T-helper 17 cell (primary cell): ENCODE measurements at regions not wholly inside any gene's neighbourhood (a gene's known extent, or its start where the extent isn't known, plus 50 kb on each side); places are given as distances from the start of the nearest gene placed in this dataset.

Experiments
- ATAC-seq: fragments of 150-1000 bp; cut with Tn5 transposase; 2 replicates; pipeline ENCODE4 v1.10.0; 2021; ENCODE audit warnings: mild to moderate bottlenecking, moderate library complexity
- DNase-seq, 3 donors: peaks; one replicate each; pipeline versions ENCODE4 v3.0.0 to v3.0.0-alpha.2; 2020 to 2021
- H3K9me3 ChIP-seq: one replicate; pipeline ENCODE4 v1.7.0; 2013; ENCODE audit warnings: low read length, mild to moderate bottlenecking; ENCODE audit not compliant: control insufficient read depth, poor library complexity, severe bottlenecking
- H3K27ac Mint-ChIP-seq: one replicate; pipeline ENCODE4 v1.8.0; 2022; ENCODE audit warnings: mild to moderate bottlenecking, moderate library complexity, mixed read lengths
- H3K27me3 Mint-ChIP-seq: one replicate; pipeline ENCODE4 v1.8.0; 2022; ENCODE audit warnings: mixed read lengths
- H3K36me3 Mint-ChIP-seq: one replicate; pipeline ENCODE4 v1.8.0; 2022; ENCODE audit warnings: low read depth, mixed read lengths
- H3K4me1 Mint-ChIP-seq: one replicate; pipeline ENCODE4 v1.8.0; 2022; ENCODE audit warnings: mild to moderate bottlenecking, mixed read lengths
- H3K4me3 Mint-ChIP-seq: one replicate; pipeline ENCODE4 v1.8.0; 2022; ENCODE audit warnings: mild to moderate bottlenecking, moderate library complexity, mixed read lengths

DNA sequence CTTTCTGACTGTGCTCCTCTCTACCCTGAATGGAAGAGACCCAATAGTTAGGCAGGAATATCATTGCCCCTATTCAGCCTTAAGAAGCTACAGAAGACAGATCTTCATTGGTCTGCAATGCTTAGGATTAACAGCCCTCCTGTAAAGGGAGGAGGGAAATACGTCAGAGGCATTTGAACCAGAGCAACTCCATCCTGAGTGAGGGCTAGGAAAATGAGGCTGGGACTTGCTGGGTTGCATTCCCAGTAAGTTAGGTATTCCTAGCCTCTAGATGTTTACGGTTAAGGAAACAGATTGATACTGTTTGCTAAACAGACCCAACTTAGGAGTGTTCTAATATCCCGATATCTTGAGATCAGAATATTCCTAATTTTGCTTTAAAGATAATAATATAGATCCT, 63.5 kb downstream of the PCDH18 start:
- Mint-ChIP-seq H3K36me3 (no peaks in the 10 kb centered on the region), H3K27ac (no peak overlapping the region), H3K4me1 (no peaks in the 10 kb centered on the region), H3K4me3 (no peak overlapping the region), H3K27me3 (no peaks in the 10 kb centered on the region)
- ATAC-seq (no peak), DNase-seq (no peak)
- H3K9me3 ChIP-seq: no peaks in the 10 kb centered on the region

DNA sequence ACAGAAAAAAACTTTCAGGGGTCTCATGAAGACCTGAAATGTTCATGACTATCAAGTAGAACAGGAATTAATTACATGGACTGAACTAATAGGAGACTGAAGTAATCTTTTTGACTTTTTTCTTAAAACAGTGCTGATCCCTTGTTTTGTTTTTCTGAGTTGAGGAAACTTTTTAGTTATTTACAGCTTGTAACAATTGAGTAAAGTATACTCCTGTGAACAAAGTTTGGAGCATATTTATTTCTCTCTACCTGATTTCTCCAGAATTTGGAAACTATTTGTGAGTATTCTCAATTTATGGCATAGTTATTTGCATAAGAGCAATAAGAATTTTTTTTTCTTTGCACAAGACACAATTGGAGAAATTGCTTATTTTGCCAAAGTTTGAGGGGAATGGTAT, 64.8 kb downstream of the PCDH18 start:
- Mint-ChIP-seq H3K36me3 (no peaks in the 10 kb centered on the region), H3K4me1 (no peaks in the 10 kb centered on the region)

GRCh38 chr4:137463377-137464003, 68.8 kb downstream of the PCDH18 start:
- DNase-seq (no peak), ATAC-seq (no peak)
- Mint-ChIP-seq H3K27ac (no peak overlapping the region), H3K4me3 (no peak overlapping the region), H3K27me3 (no peaks in the 10 kb centered on the region), H3K4me1 (no peaks in the 10 kb centered on the region), H3K36me3 (no peaks in the 10 kb centered on the region)
- no peaks in the 10 kb centered on the region for H3K9me3 ChIP-seq

More for the DNA sequence above, 64.8 kb downstream of the PCDH18 start:
- no peaks in the 10 kb centered on the region for H3K9me3 ChIP-seq
- Mint-ChIP-seq H3K4me3 (no peak overlapping the region), H3K27me3 (no peaks in the 10 kb centered on the region), H3K27ac (no peak overlapping the region)
- DNase-seq: no peak
- no peak for ATAC-seq

GRCh38 chr4:137455647-137456321, 76.5 kb downstream of the PCDH18 start:
- ATAC-seq (no peak), DNase-seq (no peak)
- Mint-ChIP-seq H3K4me1 (no peaks in the 10 kb centered on the region), H3K27me3 (no peaks in the 10 kb centered on the region), H3K27ac (no peak overlapping the region), H3K36me3 (no peaks in the 10 kb centered on the region), H3K4me3 (no peak overlapping the region)
- peaks cover 3% of the 10 kb centered on the region for H3K9me3 ChIP-seq

GRCh38 chr4:137454767-137455166, 77.5 kb downstream of the PCDH18 start:
- Mint-ChIP-seq H3K36me3 (no peaks in the 10 kb centered on the region), H3K27me3 (no peaks in the 10 kb centered on the region), H3K4me3 (no peak overlapping the region), H3K27ac (no peak overlapping the region), H3K4me1 (no peaks in the 10 kb centered on the region)
- H3K9me3 ChIP-seq: peaks cover 3% of the 10 kb centered on the region
- ATAC-seq (no peak), DNase-seq (no peak)

DNA sequence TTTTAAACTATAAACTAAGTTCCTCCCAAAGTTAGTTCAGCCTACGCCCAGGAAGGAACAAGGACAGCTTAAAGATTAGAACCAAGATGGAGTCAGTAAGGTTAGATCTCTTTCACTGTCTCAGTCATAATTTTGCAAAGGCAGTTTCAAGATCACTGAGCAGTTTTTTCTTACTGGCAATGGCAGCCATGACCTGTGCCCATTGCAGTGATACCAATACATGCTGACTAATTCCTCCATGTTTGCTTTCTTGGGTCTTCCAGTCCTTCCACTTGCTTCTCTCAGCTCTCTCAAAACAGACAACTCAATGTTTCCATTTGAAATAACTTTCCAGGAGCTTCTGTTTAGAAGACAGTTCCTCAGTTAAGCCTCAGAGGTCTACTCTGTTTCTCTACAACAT, 79.5 kb downstream of the PCDH18 start:
- H3K4me1 Mint-ChIP-seq: no peaks in the 10 kb centered on the region
- no peaks in the 10 kb centered on the region for H3K36me3 Mint-ChIP-seq
- H3K9me3 ChIP-seq: peaks cover 3% of the 10 kb centered on the region
- no peaks in the 10 kb centered on the region for H3K27me3 Mint-ChIP-seq
- no peak overlapping the region for H3K27ac Mint-ChIP-seq
- ATAC-seq: no peak
- no peak for DNase-seq
- no peak overlapping the region for H3K4me3 Mint-ChIP-seq

GRCh38 chr4:137451172-137451825, 81.0 kb downstream of the PCDH18 start:
- no peak overlapping the region for H3K4me3 Mint-ChIP-seq
- H3K36me3 Mint-ChIP-seq: no peaks in the 10 kb centered on the region
- no peaks in the 10 kb centered on the region for H3K27me3 Mint-ChIP-seq
- no peak overlapping the region for H3K27ac Mint-ChIP-seq
- no peaks in the 10 kb centered on the region for H3K4me1 Mint-ChIP-seq
- ATAC-seq: no peak
- H3K9me3 ChIP-seq: peaks cover 3% of the 10 kb centered on the region
- no peak for DNase-seq

GRCh38 chr4:137448402-137448801, 83.9 kb downstream of the PCDH18 start:
- DNase-seq: no peak
- no peaks in the 10 kb centered on the region for H3K36me3 Mint-ChIP-seq
- no peaks in the 10 kb centered on the region for H3K27me3 Mint-ChIP-seq
- no peak for ATAC-seq
- no peaks in the 10 kb centered on the region for H3K4me1 Mint-ChIP-seq
- H3K27ac Mint-ChIP-seq: no peak overlapping the region
- H3K4me3 Mint-ChIP-seq: no peak overlapping the region
- H3K9me3 ChIP-seq: no peaks in the 10 kb centered on the region

GRCh38 chr4:137446071-137446470, 86.2 kb downstream of the PCDH18 start:
- Mint-ChIP-seq H3K4me1 (no peaks in the 10 kb centered on the region), H3K27ac (no peak overlapping the region), H3K36me3 (no peaks in the 10 kb centered on the region), H3K4me3 (no peak overlapping the region), H3K27me3 (no peaks in the 10 kb centered on the region)
- H3K9me3 ChIP-seq: no peaks in the 10 kb centered on the region
- DNase-seq: no peak
- ATAC-seq: no peak

GRCh38 chr4:137443031-137443800, 89.1 kb downstream of the PCDH18 start:
- H3K36me3 Mint-ChIP-seq: no peaks in the 10 kb centered on the region
- no peaks in the 10 kb centered on the region for H3K4me1 Mint-ChIP-seq
- DNase-seq (no peak), ATAC-seq (no peak)
- no peaks in the 10 kb centered on the region for H3K9me3 ChIP-seq
- no peak overlapping the region for H3K4me3 Mint-ChIP-seq
- H3K27me3 Mint-ChIP-seq: no peaks in the 10 kb centered on the region
- no peak overlapping the region for H3K27ac Mint-ChIP-seq

- ATAC-seq (no peak), DNase-seq (no peak)
- H3K4me1 Mint-ChIP-seq: no peaks in the 10 kb centered on the region
- no peak overlapping the region for H3K27ac Mint-ChIP-seq
- no peaks in the 10 kb centered on the region for H3K36me3 Mint-ChIP-seq
- no peaks in the 10 kb centered on the region for H3K27me3 Mint-ChIP-seq
- H3K4me3 Mint-ChIP-seq: no peak overlapping the region
- no peaks in the 10 kb centered on the region for H3K9me3 ChIP-seq
Observed at GRCh38 chr4:137432446-137433311, 99.6 kb downstream of the PCDH18 start.

DNA sequence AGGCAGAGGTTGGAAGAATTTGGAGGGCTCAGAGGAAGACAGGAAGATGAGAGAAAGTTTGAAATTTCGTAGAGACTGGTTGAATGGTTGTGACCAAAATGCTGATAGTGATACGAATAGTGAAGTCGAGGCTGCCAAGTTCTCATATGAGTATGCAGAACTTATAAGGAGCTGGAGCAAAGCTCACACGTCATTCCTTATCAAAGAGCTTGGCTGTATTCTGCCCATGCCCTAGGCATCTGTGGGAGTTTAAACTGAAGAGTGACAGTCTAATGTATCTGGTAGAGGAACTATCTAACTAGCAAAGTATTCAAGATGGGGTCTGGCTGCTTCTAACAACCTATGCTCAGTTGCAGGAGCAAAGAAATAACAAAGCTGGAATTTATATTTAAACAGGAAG, 102.1 kb downstream of the PCDH18 start:
- ATAC-seq: no peak
- Mint-ChIP-seq H3K4me3 (no peak overlapping the region), H3K36me3 (no peaks in the 10 kb centered on the region), H3K4me1 (no peaks in the 10 kb centered on the region), H3K27ac (no peak overlapping the region), H3K27me3 (no peaks in the 10 kb centered on the region)
- DNase-seq: no peak
- H3K9me3 ChIP-seq: no peaks in the 10 kb centered on the region

DNA sequence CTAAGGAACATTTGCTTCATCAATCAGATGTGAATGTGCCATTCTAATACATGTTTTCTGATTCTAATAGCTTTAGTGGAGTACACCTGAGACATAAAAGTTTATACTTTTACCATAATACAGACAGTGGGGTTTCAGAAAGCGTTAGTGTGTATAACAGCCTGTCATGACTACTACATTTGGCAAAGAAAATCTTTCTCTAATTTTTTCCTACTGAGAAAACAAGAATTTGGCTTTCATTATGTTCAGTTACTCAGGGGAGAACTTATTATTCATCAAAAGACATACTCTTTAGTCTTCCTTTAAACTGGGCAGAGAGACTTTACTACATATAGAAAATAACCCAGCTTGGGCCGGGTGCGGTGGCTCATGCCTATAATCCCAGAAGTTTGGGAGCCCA, 104.9 kb downstream of the PCDH18 start:
- no peak overlapping the region for H3K27ac Mint-ChIP-seq
- no peaks in the 10 kb centered on the region for H3K36me3 Mint-ChIP-seq
- no peaks in the 10 kb centered on the region for H3K4me1 Mint-ChIP-seq
- ATAC-seq: no peak
- H3K27me3 Mint-ChIP-seq: no peaks in the 10 kb centered on the region
- DNase-seq: no peak
- H3K4me3 Mint-ChIP-seq: no peak overlapping the region
- H3K9me3 ChIP-seq: no peaks in the 10 kb centered on the region
